ENCODE measurements at regions not wholly inside any gene's neighbourhood (a gene's known extent, or its start where the extent isn't known, plus 50 kb on each side); places are given as distances from the start of the nearest gene placed in this dataset.

DNA sequence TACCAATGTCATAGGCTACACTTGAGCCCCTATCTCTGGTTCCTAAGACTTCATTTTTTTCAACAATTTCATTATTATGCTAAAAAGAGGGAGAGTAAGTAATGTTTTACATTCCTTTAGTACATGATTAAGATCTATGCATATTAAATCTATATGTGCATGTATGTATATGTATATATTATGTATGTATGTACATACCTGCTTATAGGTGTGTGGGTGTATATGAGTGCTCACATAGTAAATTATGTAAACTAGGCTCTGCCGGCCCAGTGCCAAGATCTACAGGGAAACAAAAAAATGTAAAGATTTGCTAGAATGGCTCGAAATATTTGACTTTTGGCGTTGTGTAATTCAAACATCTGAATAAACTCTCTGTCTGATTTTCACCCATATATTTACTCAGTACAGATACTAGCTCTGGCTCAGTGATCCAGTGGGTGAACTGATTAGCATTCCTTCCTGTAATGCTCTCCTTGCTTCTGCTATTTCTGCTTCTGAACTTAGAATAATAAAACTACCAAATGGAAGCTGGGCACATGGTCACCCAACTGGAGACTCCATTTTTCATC lies 113.1 kb upstream of the FGGY start:
- TF ChIP-seq, protein P1, sequence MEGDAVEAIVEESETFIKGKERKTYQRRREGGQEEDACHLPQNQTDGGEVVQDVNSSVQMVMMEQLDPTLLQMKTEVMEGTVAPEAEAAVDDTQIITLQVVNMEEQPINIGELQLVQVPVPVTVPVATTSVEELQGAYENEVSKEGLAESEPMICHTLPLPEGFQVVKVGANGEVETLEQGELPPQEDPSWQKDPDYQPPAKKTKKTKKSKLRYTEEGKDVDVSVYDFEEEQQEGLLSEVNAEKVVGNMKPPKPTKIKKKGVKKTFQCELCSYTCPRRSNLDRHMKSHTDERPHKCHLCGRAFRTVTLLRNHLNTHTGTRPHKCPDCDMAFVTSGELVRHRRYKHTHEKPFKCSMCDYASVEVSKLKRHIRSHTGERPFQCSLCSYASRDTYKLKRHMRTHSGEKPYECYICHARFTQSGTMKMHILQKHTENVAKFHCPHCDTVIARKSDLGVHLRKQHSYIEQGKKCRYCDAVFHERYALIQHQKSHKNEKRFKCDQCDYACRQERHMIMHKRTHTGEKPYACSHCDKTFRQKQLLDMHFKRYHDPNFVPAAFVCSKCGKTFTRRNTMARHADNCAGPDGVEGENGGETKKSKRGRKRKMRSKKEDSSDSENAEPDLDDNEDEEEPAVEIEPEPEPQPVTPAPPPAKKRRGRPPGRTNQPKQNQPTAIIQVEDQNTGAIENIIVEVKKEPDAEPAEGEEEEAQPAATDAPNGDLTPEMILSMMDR (IDR thresholded peaks at IDR 0.05) = no peak
- no peak for TF ChIP-seq POLR2A (IDR thresholded peaks at IDR 0.05)
